NCI-H2196 treated with DMSO at 0.1 percent for 48 hours (cell line): ENCODE measurements at regions not wholly inside any gene's neighbourhood (a gene's known extent, or its start where the extent isn't known, plus 50 kb on each side); places are given as distances from the start of the nearest gene placed in this dataset.
"Not testable (repeated sequence)": the region's sequence is repeated elsewhere in the genome, so short reads cannot be mapped to it uniquely, and the experiment has no call there.

ENCODE experiments used
- DNase-seq: peaks from one replicate; lab custom pipeline; 2025; ENCODE audit not compliant: unreplicated experiment; lab: John Stamatoyannopoulos, UW

DNA sequence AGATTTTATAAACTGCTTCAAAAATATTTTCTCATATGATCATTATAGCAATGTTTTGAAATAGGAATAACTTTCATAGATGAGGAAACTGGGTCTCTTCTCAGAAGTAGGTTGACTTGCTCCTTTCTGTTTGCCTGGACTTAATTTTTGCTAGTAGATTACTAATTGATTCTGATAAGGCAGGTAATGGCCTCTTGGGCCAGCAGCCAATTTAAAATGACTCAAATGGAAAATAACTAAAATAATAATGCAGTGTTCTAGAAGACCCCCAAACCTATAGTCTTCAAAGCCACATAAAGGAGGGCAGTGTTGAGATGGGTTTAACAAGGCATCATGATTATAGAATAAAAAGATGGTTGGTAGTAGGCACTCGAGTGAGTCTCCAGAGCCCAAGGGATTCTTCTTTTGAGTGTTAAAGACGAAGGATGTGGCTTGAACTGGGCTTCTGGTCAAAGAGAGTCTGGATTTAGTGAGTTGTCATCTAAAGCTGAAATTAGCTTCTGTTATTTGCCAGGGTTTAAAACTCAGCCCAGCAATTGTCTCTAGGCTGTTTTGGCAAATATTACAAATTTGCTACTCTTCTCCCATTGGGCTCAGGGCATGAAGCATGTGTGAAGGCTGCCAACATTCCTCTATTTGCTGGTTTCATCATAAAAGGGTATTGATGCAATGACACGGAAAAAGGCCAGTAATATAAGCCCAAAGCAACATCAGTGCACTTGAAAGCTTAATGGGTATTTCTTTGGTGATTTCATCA lies 297.1 kb upstream of the MEIS2 start:
- no peak for DNase-seq

DNA sequence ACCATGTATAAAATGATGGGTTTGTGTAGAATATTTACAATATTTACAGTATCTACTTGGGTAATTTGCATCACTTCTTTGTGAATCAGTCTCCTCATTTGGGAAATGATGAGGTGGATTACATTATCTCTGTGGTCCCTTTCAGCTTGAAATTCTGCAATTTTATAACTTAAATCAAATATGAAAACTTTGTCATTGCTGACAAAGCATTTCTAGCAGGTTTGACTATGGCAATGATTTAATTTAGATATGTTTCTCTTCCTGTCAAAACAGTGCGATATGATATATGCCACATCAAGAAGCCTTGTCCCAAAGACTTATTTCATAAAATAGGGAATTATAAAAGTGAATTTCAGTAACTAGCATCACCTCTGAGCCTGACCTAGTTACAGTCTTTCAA lies 315.8 kb upstream of the MEIS2 start:
- no peak for DNase-seq

DNA sequence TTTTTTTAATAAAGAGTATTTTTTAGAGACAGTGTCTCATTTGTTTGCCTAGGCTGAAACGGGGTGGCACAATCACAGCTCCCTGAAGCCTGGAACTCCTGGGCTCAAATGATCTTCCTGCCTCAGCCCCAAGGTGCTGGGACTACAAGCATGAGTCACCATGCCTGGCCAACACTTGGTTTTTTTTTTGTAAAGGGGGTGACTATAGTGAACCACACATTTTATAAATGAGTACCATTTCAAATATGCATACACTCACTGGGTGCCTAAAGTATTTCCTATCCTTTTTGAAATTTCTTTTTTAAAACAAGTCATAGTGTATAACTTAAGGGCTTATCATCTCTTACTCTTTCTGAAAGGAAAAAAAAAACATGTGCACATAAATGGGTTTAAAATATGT lies 325.2 kb upstream of the MEIS2 start:
- no peak for DNase-seq

DNA sequence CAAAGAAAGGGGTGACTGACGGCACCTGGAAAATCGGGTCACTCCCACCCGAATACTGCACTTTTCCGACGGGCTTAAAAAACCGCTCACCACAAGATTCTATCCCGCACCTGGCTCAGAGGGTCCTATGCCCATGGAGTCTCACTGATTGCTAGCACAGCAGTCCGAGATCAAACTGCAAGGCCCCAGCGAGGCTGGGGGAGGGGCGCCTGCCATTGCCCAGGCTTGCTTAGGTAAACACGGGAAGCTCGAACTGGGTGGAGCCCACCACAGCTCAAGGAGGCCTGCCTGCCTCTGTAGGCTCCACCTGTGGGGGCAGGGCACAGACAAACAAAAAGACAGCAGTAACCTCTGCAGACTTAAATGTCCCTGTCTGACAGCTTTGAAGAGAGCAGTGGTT lies 327.0 kb upstream of the MEIS2 start:
- not testable (repeated sequence) for DNase-seq

DNA sequence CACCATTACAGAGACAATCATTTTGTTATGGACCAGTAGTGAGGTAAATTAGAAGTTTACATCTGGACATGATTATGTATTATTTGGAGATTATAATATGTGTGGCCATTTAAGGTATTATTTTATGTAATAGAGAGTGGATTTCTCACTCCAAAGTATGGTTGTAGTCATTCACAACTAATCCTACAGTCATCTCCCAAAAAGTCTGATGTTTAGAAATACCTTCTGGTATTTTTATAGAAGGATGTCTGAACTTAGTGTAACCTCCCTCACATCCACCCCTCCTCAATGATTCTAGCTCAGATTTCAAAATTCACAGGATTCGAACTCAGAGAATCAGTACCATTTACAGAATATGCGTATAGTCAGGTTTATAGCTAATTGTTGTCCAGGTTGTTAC lies 346.6 kb upstream of the MEIS2 start:
- DNase-seq, result no peak

DNA sequence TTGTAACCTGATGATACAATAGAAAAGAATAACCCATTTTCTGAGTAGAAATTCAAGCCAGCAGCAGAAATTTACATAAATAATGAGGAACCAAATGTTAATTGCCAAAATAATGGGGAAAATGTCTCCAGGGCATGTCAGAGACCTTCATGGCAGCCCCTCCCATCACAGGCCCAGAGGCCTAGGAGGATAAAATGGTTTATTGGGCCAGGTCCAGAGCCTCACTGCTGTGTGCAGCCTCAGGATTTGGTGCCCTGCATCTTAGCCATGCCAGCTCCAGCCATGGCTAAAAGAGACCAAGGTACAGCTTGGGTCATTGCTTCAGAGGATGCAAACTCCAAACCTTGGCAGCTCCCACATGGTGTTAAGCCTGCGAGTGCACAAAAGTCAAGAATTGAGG lies 352.1 kb upstream of the MEIS2 start:
- no peak for DNase-seq

DNA sequence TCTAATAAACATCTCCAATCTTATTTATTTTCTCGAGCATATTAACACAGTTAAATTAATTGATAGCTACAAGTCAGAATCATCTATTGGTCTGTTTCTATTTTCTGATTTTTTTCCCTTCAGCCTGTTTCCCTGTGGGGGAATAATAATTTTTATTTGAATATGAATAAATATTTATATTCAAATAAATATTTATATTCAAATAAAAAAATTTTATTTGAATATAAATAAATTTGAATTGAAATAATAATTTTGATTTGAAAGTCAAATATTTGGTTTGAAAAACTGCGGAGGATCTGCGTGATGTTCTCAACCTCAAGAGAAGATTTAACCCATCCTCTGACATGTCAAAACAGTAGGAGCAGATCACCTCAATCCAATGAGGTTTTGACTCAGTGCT lies 380.1 kb upstream of the MEIS2 start:
- no peak for DNase-seq

DNA sequence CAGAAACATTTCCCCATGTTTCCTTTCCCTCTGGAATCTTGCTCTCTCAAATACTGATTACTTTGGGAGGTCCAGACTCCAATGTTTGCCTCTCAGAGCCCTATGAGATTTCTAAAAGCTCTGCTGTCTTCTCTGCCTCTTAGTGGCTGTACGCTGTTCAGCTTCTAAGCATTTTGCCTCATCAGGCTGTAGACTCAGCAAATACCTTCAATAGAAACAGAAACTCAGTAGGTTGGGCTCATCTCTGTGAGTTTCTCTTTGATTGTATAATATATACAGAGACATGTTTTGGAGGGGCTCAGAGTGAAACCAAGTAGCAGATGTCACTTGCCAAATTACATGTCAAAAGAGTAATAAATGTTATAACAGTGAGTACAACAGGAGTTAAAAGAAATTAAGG lies 380.8 kb upstream of the MEIS2 start:
- no peak for DNase-seq

DNA sequence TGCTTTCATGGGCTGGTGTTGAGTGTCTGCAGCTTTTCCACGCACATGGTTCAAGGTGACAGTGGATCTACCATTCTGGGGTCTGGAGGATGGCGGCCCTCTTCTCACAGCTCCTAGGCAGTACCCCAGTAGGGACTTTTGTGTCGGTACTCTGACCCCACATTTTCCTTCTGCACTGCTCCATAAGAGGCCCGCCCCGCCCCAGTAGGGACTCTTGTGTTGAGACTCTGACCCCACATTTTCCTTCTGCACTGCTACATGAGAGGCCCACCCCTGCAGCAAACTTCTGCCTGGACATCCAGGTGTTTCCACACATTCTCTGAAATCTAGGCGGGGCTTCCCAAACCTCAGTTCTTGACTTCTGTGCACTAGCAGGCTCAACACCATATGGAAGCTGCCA lies 383.4 kb upstream of the MEIS2 start:
- DNase-seq, result no peak

DNA sequence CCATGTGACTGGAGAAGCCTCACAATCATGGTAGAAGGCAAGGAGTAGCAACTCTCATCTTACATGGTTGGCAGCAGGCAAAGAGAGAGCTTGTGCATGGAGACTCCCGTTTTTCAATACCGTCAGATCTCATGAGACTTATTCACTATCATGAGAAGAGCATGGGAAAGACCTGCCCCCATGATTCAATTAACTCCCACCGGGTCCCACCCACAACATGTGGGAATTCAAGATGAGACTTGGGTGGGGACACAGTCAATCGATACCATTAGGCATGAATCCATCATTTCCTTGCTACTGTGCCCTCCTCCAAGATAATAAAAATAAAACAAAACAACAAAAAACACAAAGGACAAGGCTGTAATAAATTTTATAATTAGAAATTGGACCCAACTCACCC lies 384.7 kb upstream of the MEIS2 start:
- no peak for DNase-seq

DNA sequence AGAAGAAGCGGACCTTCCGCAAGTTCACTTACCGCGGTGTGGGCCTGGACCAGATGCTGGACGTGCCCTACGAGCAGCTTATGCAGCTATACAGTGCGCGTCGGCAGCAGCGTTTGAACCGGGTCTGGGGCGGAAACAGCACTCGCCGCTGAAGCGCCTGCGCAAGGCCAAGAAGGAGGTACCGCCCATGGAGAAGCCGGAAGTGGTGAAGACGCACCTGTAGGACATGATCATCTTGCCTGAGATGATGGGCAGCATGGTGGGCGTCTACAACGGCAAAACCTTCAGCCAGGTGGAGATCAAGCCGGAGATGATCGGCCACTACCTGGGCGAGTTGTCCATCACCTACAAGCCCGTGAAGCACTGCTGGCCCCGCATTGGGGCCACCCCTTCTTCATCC lies 390.4 kb upstream of the MEIS2 start:
- DNase-seq, result no peak

DNA sequence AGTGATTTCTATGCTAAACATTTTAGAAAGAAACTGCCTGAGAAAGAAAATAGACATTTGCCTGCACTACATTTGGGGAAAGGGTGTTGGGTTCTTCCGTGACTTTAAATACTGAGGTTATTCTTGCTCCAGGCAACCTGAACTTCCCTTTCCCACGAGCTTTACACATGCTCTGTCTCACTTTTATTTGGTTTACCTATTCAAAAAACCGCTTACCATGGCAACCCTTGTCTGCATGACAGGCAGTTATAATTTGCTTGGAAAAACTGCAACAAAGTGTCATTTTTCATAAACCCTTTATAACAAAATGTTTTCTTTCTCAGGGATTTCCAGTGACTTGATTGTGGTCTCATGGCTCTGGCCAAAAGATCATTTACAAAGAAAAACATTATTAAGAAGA lies 416.3 kb upstream of the MEIS2 start:
- no peak for DNase-seq

DNA sequence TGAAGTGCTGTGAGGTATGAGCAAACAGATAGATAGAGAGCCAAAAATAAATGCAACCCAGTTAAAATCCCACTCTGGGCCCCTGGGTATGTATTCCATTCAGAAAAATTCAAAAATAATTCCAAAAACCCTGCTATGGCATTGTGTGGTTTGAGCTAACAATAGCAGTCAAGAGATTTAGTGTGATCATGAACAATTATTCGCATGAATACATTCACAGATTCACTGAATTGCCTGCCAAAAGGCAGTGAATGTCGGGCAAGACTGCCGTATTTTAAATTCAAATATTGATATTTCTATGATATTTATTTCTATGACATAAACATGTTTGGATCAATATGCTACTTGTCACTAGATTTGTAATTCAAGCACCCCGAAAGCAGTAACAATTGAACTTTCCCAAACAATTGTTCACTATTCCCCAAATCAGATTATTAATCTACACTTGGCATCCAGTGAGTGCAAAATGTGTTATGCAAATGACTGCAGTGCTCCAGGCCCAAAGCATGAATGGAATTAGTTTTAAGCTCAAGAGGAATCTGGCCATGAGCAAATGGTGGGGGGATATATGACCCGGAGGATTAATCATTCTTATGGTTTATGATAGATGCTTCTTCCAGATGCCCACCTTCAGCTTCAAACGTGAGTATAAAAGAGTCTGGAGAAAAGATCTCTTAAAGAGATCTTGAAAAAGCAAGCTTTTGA lies 417.0 kb upstream of the MEIS2 start:
- no peak for DNase-seq

DNA sequence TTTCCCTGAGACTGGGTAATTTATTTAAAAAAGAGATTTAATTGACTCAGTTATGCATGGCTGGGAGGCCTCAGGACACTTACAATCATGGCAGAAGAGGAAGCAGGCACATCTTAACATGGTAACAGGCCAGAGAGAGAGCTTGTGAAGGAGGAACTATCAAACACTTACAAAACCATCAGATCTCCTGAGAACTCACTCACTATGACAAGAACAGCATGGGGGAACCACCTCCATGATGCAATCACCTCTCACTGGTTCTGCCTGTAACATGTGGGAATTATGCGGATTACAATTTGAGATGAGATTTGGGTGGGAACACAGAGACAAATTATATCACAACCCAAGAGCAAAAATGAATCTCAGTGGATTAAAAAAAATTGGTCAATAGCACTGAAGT lies 416.0 kb upstream of the TMCO5A start:
- no peak for DNase-seq

DNA sequence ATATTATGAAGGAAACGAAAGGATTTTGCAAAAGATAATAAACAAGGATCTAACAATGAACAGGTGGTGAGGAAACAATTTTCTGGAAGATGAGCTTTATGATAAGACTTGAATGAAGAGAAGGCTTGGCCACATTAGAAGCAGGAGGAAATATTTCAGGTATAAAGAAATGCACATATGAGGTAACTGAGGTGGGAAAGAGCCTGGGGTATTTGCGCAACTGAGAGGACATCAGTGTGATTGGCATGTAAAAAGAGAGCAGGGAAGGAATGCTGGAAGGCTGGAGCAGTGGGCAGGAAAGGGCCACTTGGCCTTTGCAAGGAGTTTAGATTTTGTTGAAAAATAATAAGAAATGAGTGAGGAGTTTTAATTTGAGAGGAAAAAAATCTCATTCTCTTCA lies 414.4 kb upstream of the TMCO5A start:
- no peak for DNase-seq

DNA sequence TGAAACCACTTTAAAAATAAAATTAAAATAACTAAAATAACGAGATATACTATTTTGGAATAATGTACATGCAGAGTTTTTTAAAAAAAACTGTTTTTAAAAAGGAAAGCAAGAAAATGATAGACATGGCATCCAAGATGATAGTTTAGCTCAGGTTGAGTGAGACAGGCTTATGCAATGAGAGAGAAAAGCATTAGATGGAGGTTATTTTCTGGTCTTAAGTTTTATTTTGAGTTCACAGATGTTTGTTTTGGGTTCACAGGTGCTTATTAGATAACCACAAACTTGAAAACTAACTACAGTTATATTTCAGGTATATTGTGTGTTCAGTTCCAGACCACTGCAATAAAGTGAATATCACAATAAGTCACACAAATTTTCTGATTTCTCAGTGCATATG lies 413.6 kb upstream of the TMCO5A start:
- no peak for DNase-seq

DNA sequence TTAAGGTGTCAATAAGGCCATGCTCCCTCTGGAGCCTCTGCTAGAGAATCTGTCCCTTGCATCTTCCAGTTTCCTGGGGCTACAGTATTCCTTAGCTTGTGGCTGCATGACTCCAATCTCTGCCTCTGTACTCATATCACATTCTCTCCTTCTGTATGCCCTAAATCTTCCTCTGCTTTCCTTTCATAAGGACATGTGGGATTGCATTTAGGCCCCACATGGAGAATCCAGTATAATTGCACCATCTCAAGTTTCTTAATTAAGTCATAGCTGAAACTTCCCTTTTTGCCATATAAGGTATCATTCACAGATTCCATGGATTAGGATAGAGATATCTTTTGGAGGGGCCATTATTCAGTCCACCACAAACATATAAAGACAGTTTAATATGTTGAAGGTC lies 409.8 kb upstream of the TMCO5A start:
- no peak for DNase-seq

DNA sequence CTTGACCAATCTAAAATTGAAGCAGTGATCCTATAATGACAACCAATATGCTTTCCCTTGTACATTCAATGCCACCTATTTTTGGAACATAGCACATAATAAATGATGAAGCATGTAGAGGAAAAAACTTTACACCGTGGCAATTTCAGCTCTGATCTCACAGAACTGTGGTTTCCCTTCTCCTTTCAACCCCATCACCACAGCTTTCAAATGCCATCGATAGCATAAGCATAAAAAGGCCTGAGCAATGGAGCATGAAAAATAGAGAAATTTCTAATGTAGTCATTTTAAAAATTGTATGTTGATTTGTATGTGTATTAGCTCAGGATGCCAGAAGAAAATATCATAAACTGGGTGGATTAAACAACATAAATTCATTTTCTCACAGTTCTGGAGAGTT lies 406.0 kb upstream of the TMCO5A start:
- DNase-seq, result no peak

DNA sequence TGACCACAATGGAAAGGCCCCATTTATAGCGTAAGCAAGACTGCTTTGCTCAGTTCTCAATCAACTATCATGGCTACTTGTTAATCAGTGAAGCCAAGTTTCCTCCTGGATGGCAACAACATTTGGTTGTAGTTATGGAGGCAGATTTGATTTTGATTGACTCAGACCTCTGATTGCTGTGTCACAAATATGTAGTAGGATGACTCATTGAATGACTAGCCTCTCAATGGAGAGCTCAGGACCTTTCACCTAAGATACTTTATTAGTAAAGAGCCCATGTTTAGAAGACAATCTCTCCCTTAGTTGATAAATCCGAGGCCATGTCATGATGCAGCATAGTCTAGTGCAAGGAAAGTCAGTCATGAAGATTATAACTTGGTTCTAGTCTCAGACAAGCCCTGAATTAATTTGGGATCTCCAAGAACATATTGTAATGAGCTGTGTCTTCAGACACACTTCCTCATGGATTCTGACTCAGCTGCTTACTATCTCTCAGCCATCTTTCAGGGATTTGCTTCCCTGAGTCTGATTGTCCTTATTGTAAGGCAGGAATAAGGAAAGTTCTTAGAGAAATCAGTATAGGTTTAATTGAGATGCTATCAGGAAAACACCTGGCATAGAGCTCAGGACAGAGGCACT lies 397.4 kb upstream of the TMCO5A start:
- no peak for DNase-seq

DNA sequence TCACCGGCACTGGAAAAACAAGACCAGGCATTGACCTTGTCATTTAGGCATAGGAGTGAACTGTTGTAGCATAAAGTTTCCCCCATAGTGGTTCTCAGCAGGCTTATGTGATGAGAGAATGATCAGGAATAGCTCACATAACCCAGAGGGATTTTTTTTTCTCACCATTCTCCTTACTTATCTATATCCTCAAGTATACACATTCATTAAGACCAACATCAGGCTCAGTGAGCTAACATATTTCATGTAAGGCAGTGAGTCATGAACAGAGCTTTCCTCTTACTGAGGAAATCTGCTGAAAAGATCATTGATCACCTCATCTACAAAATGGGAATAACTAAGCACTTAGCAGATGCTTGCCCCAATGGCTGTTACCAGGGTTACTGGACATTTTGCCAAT lies 396.6 kb upstream of the TMCO5A start:
- no peak for DNase-seq

DNA sequence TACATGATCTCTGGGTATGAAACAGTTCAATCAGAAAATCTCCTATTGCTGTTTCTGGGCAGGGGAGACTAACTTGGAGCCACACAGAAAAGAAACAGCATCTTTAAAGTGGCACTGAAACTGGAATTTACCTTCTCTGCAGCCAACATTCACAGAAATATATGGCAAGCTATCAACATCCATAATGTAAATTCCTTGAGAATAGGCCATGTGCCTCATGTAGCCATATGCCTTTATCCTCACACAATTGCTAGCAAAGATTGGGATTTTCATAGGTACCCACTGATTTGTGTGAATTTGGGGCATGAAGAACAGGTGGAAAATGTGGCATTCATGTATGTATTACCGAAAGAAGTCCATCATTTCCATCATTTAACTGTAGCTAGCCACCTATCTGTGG lies 386.3 kb upstream of the TMCO5A start:
- no peak for DNase-seq

DNA sequence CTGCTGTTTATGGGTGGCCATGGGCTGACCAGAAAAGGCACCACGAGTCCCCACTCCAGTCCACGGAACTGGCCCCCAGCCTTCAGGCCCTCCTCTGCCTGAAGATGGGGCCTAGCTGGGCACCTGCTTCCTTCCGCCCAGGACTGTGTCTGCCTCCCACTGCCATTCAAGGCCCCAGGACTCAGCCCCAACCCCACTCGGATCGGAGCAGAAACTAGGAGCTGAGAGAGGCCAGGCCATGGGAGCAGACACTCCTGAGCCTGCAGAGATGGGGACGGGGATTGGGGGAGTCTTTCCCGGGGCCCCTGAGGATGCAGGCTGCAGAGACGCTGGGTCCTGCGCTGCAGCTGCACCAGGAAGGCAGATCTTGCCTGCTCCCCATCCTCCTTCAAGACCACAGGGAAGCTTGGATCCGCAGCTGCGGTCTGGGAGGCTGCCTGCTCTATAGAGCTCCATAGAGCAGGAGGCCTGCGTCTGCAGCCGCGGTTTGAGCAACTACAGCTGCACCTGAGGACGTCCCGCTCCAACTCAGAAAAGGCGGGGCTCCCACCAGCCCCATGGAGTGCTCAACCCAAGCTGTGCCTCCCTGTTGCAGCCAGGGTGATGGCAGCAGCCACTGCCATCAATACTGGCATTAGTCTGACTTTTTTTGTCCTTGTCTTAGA lies 383.9 kb upstream of the TMCO5A start:
- no peak for DNase-seq
